ENCODE measurements at regions not wholly inside any gene's neighbourhood (a gene's known extent, or its start where the extent isn't known, plus 50 kb on each side); places are given as distances from the start of the nearest gene placed in this dataset.

GRCh38 chr1:59071876-59072582, 224.9 kb upstream of the FGGY start:
- Histone ChIP-seq H2AFZ (ENCODE audit: low read length) (peak overlapping the region; percentile 76), H3K9me2 (replicated peaks; ENCODE audit: low read depth, low read length) (no peaks in the 10 kb centered on the region), H3K4me2 (ENCODE audit: low read depth, low read length, poor library complexity, severe bottlenecking) (peak overlapping the region; percentile 14), H3K9me3 (ENCODE audit: insufficient read depth, low read depth, low read length) (no peaks in the 10 kb centered on the region), H3K4me1 (ENCODE audit: insufficient read depth, low read length, poor library complexity, severe bottlenecking) (peaks cover 20% of the 10 kb centered on the region), H3K4me3 (ENCODE audit: low read length, poor library complexity, severe bottlenecking) (no peak overlapping the region), H3F3A (ENCODE audit: low read depth) (no peaks in the 10 kb centered on the region), H4K20me1 (ENCODE audit: insufficient read depth, low read length, poor library complexity, severe bottlenecking) (no peaks in the 10 kb centered on the region), H3K36me3 (ENCODE audit: insufficient read depth, low read length) (no peaks in the 10 kb centered on the region), H3K9ac (ENCODE audit: low read depth, low read length, poor library complexity, severe bottlenecking) (no peak overlapping the region), H3K79me2 (ENCODE audit: insufficient read depth, low read length) (no peaks in the 10 kb centered on the region), H3K27me3 (ENCODE audit: insufficient read depth, low read length, poor library complexity, severe bottlenecking) (peaks cover 4% of the 10 kb centered on the region)
- TF ChIP-seq EZH2phosphoT487 (IDR thresholded peaks at IDR 0.05; ENCODE audit: borderline replicate concordance) (no peak), CTCF (conservative IDR thresholded peaks at IDR 0.05; ENCODE audit: low read length) (no peak)

- Histone ChIP-seq H3K9me2 (replicated peaks; ENCODE audit: low read depth, low read length) (no peaks in the 10 kb centered on the region), H3K27me3 (ENCODE audit: insufficient read depth, low read length, poor library complexity, severe bottlenecking) (peaks cover 4% of the 10 kb centered on the region), H3F3A (ENCODE audit: low read depth) (no peaks in the 10 kb centered on the region), H4K20me1 (ENCODE audit: insufficient read depth, low read length, poor library complexity, severe bottlenecking) (no peaks in the 10 kb centered on the region), H3K4me2 (ENCODE audit: low read depth, low read length, poor library complexity, severe bottlenecking) (peak overlapping the region; percentile 14), H3K4me1 (ENCODE audit: insufficient read depth, low read length, poor library complexity, severe bottlenecking) (peaks cover 22% of the 10 kb centered on the region), H3K9me3 (ENCODE audit: insufficient read depth, low read depth, low read length) (no peaks in the 10 kb centered on the region), H2AFZ (ENCODE audit: low read length) (peak overlapping the region; percentile 76), H3K9ac (ENCODE audit: low read depth, low read length, poor library complexity, severe bottlenecking) (no peak overlapping the region), H3K79me2 (ENCODE audit: insufficient read depth, low read length) (no peaks in the 10 kb centered on the region), H3K36me3 (ENCODE audit: insufficient read depth, low read length) (no peaks in the 10 kb centered on the region), H3K4me3 (ENCODE audit: low read length, poor library complexity, severe bottlenecking) (no peak overlapping the region)
- TF ChIP-seq CTCF (conservative IDR thresholded peaks at IDR 0.05; ENCODE audit: low read length) (no peak), EZH2phosphoT487 (IDR thresholded peaks at IDR 0.05; ENCODE audit: borderline replicate concordance) (no peak)
Measured at GRCh38 chr1:59072583-59072947, 224.3 kb upstream of the FGGY start.

GRCh38 chr1:59074598-59074997, 222.3 kb upstream of the FGGY start:
- no peaks in the 10 kb centered on the region for H3K9me2 ChIP-seq (replicated peaks; ENCODE audit: low read depth, low read length)
- no peaks in the 10 kb centered on the region for H3F3A ChIP-seq (ENCODE audit: low read depth)
- no peaks in the 10 kb centered on the region for H3K36me3 ChIP-seq (ENCODE audit: insufficient read depth, low read length)
- no peaks in the 10 kb centered on the region for H4K20me1 ChIP-seq (ENCODE audit: insufficient read depth, low read length, poor library complexity, severe bottlenecking)
- H2AFZ ChIP-seq (ENCODE audit: low read length) = no peak overlapping the region
- H3K9ac ChIP-seq (ENCODE audit: low read depth, low read length, poor library complexity, severe bottlenecking) = no peak overlapping the region
- no peaks in the 10 kb centered on the region for H3K79me2 ChIP-seq (ENCODE audit: insufficient read depth, low read length)
- peaks cover 18% of the 10 kb centered on the region for H3K27me3 ChIP-seq (ENCODE audit: insufficient read depth, low read length, poor library complexity, severe bottlenecking)
- no peak for TF ChIP-seq EZH2phosphoT487 (IDR thresholded peaks at IDR 0.05; ENCODE audit: borderline replicate concordance)
- TF ChIP-seq CTCF (conservative IDR thresholded peaks at IDR 0.05; ENCODE audit: low read length) = no peak
- no peak overlapping the region for H3K4me2 ChIP-seq (ENCODE audit: low read depth, low read length, poor library complexity, severe bottlenecking)
- H3K4me3 ChIP-seq (ENCODE audit: low read length, poor library complexity, severe bottlenecking) = no peak overlapping the region
- H3K4me1 ChIP-seq (ENCODE audit: insufficient read depth, low read length, poor library complexity, severe bottlenecking) = peaks cover 34% of the 10 kb centered on the region
- H3K9me3 ChIP-seq (ENCODE audit: insufficient read depth, low read depth, low read length) = no peaks in the 10 kb centered on the region

All from Loucy (cell line).